ENCODE measurements at regions not wholly inside any gene's neighbourhood (a gene's known extent, or its start where the extent isn't known, plus 50 kb on each side); places are given as distances from the start of the nearest gene placed in this dataset.

DNA sequence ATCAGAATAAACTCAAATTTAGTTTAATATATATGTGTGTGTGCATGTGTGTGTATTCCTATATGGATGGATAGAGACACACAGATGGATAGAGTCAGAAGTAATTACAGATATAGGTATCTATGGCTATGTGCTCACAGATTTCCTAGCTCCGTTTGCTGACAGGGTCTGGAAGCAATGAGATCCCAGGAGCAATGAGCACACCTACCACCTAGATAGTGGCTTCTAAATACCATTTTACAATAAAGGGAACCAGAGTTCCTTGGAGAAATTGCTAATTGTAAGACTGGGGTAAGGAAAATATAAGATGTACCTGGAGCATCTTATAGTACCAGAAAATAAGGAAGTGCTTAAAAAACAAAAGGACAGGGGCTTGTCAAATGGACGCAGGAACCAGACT lies 196.2 kb upstream of the PRDM1 start (continued):
- TF ChIP-seq EZH2phosphoT487 (IDR thresholded peaks at IDR 0.05; ENCODE audit: borderline replicate concordance, low read depth): no peak
- no peak for TF ChIP-seq RFX5 (IDR thresholded peaks at IDR 0.05; ENCODE audit: low read length)
- no peak for TF ChIP-seq RCOR1 (IDR thresholded peaks at IDR 0.05; ENCODE audit: low read length)
- TF ChIP-seq SMC3 (IDR thresholded peaks at IDR 0.05; ENCODE audit: low read depth, low read length): no peak
- TF ChIP-seq ELF1 (IDR thresholded peaks at IDR 0.05): no peak
- no peak for TF ChIP-seq USF1 (IDR thresholded peaks at IDR 0.05; ENCODE audit: borderline replicate concordance, low read depth)
- TF ChIP-seq TEAD4 (IDR thresholded peaks at IDR 0.05; ENCODE audit: borderline replicate concordance, insufficient read depth): no peak
- no peak for TF ChIP-seq SIN3A (IDR thresholded peaks at IDR 0.05; ENCODE audit: borderline replicate concordance, low read depth, low read length)
- TF ChIP-seq IRF3 (IDR thresholded peaks at IDR 0.05; ENCODE audit: low read depth, low read length): no peak
- TF ChIP-seq JUND (IDR thresholded peaks at IDR 0.05): no peak
- no peak for TF ChIP-seq TCF12 (IDR thresholded peaks at IDR 0.05)
- no peak for TF ChIP-seq NRF1 (IDR thresholded peaks at IDR 0.05; ENCODE audit: low read depth, low read length)

DNA sequence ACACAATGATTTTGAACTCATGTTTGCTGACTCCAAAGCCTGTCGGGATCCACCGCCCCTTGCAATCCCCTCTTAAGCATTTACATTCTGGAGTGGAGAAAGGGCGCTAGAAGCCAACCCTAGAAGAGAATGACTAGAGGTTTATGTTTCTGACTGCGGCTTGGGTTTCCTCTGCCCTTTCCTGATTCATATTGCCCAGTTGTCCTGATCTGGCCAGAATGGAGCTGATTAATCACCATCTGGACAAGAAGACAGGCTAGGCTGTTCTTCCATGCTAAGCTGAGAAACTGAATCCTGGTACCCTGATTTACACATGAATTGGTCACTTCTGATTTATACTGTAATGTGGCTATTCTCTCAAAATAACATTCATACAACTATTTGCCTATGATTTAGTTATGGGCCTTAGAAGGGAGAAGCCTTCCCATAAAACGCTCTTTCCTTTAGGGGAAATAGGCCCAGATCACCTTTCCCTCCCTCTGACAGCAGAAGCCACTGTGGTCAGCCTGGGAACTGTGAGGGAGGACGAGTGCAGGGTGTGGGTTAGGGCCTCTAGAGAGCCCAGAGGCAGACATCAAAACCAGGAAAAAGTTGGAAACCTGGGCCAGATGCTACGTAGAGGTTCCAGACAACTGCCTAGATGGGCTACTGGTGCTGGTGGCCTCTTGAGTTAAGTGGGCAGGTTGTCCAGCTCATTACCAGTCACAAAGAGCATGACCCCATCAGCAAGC lies 199.2 kb upstream of the PRDM1 start:
- DNase-seq: no peak
- ChIA-PET CTCF (interaction anchor here (1.0 kb wide), 1 partner anchor 13 kb away, joined by 3 read pairs; no protein-coding TSS in a partner anchor), POLR2A (no interaction called here)
- no peaks in the 10 kb centered on the region for H4K20me1 ChIP-seq (ENCODE audit: insufficient read depth)
- H3K79me2 ChIP-seq (ENCODE audit: insufficient read depth): no peaks in the 10 kb centered on the region
- H3K4me2 ChIP-seq: no peak overlapping the region
- H3K4me3 ChIP-seq (ENCODE audit: low read depth in 2 of 2, low read length in 1 of 2): no peak overlapping the region
- H3K9me3 ChIP-seq: peaks cover 11% of the 10 kb centered on the region
- TF ChIP-seq TCF12 (IDR thresholded peaks at IDR 0.05) (0 out of 2 replicates have a peak, but pooled peaks have one; percentile 5), RCOR1 (IDR thresholded peaks at IDR 0.05; ENCODE audit: low read length) (no peak), RAD21 (IDR thresholded peaks at IDR 0.05; ENCODE audit: low read length) (no peak), RXRA (IDR thresholded peaks at IDR 0.05; ENCODE audit: borderline replicate concordance, low read depth) (no peak)
- TF ChIP-seq, protein P1, sequence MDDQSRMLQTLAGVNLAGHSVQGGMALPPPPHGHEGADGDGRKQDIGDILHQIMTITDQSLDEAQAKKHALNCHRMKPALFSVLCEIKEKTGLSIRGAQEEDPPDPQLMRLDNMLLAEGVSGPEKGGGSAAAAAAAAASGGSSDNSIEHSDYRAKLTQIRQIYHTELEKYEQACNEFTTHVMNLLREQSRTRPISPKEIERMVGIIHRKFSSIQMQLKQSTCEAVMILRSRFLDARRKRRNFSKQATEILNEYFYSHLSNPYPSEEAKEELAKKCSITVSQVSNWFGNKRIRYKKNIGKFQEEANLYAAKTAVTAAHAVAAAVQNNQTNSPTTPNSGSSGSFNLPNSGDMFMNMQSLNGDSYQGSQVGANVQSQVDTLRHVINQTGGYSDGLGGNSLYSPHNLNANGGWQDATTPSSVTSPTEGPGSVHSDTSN (IDR thresholded peaks at IDR 0.05): peak; percentile 35; the same call in 1 of the 2 replicates
- 65% methylated on average over 7 of the region's 7 CpGs for WGBS (ENCODE audit: low lambda C conversion rate)
- H3K9me2 ChIP-seq: no peaks in the 10 kb centered on the region
- H3K36me3 ChIP-seq (replicated peaks in 1 of 2; ENCODE audit: control insufficient read depth in 1 of 2, insufficient read depth in 2 of 2, low read length in 1 of 2): no peaks in the 10 kb centered on the region
- no peaks in the 10 kb centered on the region for H3K27me3 ChIP-seq (ENCODE audit: insufficient read depth)
- H3K27ac ChIP-seq (ENCODE audit: low read depth in 2 of 2, low read length in 1 of 2): peak overlapping the region in 1 of 2 experiments; percentile 10; a peak in 1 of 4 replicates
- no peaks in the 10 kb centered on the region for H3F3A ChIP-seq (replicated peaks; ENCODE audit: insufficient read depth)
- 0 out of 4 replicates have a peak, but pooled peaks cover 0 to 9% of the 10 kb centered on the region in 2 experiments for H3K4me1 ChIP-seq (ENCODE audit: control insufficient read depth in 1 of 2, insufficient read depth in 2 of 2, low read depth in 1 of 2, low read length in 1 of 2)
- no peak overlapping the region for H3K9ac ChIP-seq
- no peak overlapping the region for H2AFZ ChIP-seq (ENCODE audit: low read depth)
